SH-SY5Y (cell line): ENCODE measurements at regions not wholly inside any gene's neighbourhood (a gene's known extent, or its start where the extent isn't known, plus 50 kb on each side); places are given as distances from the start of the nearest gene placed in this dataset.

Experiments used
- GATA2 ChIP-seq: IDR thresholded peaks from 2 replicates; pipeline ENCODE4 v1.6.1; 2011; ENCODE audit warnings: mild to moderate bottlenecking, low read depth, low read length
- GATA3 ChIP-seq: IDR thresholded peaks from 2 replicates; pipeline ENCODE4 v1.6.1; 2011; ENCODE audit warnings: low read depth, mild to moderate bottlenecking, low read length, moderate library complexity

- no peak for TF ChIP-seq GATA3
- no peak for TF ChIP-seq GATA2
Measured at GRCh38 chr9:81801190-81801589, 111.8 kb upstream of the TLE1 start.
